Effector CD8-positive, alpha-beta T cell (primary cell): ENCODE measurements at regions not wholly inside any gene's neighbourhood (a gene's known extent, or its start where the extent isn't known, plus 50 kb on each side); places are given as distances from the start of the nearest gene placed in this dataset.
"Not testable (repeated sequence)": the region's sequence is repeated elsewhere in the genome, so short reads cannot be mapped to it uniquely, and the experiment has no call there.

Experiments used
- DNase-seq: peaks from one replicate; lab custom pipeline; 2025; lab: John Stamatoyannopoulos, UW

DNA sequence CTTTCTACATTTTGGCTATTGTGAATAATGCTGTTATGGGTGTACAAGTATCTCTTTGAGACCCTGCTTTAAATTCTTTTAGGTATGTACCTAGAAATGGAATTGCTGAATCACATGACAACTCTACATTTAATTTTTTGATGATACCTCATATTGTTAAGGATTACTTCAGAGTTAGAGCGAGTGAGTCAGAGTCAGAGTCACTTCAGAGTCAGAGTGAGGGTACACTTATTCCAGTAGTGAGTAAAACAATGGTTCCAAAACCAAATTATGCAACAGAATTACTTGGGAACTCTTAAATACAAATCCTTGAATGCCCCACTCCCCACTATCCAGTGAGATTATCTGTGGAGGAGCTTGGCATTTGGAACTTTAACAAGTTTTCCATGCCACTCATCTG is 50.3 kb upstream of the SNRK start:
- DNase-seq, result no peak

DNA sequence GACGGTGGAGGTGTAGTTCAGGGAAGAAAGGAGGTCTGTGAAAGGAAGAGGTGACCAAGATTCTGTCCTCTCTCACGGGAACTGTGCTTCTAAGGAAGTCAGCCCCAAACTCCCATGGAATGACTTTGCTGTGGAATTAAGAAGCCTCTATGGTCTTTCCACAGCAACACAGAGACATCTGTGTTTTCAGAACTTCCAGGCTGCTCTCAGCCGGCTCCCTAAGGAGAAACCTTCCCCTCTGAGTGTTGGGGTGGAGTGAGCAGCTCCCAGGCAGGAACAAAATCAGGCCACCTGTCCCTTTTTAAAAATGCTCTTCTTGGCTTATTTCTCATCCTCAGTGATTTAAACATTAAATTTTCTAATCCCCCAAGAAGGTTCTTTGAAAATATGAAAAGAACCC is 53.3 kb upstream of the SNRK start:
- no peak for DNase-seq

DNA sequence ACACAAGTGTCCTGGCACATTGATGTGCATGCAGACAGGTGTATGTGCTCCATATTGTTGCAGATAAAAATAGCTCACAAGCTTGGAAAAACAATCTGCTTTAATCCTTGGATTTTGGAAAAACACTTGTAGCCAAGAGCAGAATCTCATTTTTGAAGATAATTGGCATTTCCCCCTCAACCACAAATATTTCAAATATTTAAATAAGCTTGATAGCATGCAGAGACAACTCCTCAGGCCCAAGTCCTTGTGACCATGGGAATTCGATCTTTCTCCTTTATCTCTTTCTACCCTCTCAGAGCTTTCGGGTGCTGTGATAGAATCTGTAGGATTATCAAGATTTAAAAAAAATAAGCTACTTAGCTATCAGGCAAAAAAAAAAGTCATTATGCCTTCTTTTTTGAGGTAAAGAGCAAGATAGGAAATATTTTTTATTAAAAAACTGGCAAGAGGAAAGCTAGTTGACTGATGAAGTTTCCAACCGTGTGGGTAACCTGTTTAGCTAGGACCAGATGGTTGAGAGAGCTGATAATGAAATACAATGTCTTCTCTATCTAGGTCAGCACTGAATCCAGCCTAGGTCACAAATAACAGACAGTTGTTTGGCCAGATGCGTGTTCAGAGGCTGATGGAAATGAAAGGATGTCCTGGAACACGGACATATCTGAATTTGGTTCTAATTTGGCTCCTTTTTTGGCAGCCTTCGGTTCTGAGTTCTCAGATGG is 54.9 kb upstream of the SNRK start:
- DNase-seq, result no peak

DNA sequence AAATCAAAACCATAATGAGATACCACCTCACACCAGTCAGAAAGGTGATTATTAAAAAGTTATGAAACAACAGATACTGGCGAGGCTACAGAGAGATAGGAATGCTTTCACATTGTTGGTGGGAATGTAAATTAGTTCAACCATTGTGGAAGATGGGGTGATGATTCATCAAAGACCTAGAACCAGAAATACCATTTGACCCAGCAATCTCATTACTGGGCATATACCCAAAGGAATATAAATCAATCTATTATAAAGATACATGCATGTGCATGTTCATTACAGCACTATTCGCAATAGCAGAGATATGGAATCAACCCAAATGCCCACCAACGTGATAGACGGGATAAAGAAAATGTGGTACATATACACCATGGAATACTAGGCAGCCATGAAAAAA is 56.5 kb upstream of the SNRK start:
- DNase-seq, result not testable (repeated sequence)

DNA sequence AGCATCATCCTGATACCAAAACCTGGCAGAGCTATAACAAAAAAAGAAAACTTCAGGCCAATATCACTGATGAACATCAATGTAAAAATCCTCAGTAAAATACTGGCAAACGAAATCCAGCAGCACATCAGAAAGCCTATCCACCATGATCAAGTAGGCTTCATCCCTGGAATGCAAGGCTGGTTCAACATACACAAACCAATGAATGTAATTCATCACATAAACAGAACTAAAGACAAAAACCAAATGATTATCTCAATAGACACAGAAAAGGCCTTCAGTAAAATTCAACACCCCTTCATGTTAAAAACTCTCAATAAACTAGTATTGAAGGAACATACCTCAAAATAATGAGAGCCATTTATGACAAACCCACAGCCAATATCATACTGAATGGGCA is 58.7 kb upstream of the SNRK start:
- DNase-seq, result not testable (repeated sequence)

DNA sequence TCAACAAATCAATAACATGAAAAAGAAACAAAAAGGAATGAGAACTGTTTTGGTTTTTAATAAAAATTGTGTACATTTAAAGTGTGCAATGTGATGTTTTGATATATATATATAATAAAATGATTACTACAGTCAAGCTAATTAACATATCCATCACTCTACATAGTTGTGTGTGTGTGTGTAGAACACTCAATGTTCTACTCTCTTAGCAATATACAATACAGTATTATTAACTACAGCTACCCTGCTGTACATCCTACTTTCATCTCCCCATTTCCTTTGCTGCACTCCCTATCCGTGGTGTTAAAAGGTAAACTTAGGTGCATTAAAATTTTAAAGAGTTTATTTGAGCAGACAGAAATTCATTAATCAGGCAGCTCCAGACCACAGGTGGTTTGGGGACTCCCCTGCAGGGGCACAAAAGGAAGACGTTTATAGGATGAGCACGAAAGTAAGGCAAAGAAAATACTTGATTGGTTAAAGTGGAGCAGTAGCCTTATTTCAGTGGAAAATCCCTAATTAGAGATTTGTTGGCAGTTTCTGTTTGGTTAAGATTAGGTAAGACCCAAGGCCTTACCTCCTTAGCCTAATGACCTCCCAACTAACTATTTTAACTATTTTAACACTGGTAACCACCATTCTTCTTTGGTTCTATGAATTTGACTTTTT is 61.8 kb upstream of the SNRK start:
- DNase-seq, result no peak

DNA sequence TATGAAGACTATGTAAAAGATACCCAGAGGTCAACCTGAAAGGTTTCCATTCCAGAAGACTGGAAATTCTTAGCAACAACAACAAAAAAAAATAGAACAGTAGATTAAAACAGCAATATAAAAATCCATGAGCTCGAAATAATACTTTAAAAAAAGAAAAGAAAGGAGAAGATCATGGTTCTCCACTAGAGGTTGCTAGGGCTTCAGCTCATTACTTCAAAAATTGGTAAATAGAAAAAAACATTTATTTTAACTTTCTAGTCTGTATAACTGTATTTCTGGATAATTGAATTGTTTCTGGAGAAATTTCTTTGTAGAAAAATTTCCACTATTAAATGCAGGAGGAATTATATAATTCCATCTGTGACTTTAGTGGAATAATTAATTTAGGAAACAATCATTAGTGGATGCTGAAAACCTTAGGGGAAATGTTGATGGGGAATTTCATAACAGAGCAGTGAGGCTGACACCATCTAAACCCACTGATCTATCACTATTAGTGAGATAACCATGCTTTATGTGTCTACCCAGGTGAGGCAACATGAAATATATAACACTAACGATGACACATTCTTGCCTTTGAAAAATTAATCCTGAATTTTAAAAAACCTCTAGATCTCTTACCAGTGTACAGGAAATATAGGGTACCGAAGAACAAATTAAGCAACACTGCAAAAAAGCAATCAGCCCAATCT is 62.5 kb upstream of the SNRK start:
- no peak for DNase-seq

DNA sequence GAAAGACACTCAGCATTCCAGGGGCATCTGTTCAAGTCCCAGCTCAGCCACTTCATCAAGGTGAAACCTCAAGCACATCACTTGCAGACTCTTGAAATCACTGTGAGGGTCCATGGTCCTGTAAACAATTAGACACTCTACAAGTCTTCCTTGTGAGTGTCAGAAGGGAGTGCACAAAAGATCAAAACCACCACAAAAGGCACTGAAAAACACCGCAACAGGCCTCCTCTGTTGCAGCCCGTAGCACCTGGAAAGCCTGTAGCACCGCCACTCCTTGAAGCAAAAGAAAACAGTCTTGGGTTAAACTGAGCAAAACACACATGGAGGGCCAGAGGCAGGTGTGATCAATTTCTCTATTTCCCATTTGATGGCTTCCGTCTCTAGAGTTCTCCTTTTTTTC is 63.8 kb upstream of the SNRK start:
- DNase-seq, result no peak

DNA sequence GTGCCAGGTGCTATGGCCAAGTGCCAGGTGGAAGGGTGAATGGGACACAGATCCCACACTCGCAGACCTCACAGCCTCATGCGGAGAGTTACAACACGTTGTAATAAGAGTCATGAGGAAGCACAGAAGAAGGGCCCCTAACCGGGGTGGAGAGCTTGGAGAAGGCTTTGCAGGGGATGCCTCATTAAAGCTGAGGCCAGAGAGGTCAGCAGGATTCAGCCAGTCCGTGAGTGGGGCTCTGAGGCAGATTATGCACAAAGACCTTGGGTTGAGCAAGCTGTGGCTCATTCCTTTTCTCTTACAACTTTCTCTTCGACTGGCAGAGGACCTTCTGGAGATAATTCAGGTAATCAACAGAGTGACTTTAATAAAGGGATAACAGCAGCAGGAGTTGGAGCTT is 65.3 kb upstream of the SNRK start:
- DNase-seq, result no peak

DNA sequence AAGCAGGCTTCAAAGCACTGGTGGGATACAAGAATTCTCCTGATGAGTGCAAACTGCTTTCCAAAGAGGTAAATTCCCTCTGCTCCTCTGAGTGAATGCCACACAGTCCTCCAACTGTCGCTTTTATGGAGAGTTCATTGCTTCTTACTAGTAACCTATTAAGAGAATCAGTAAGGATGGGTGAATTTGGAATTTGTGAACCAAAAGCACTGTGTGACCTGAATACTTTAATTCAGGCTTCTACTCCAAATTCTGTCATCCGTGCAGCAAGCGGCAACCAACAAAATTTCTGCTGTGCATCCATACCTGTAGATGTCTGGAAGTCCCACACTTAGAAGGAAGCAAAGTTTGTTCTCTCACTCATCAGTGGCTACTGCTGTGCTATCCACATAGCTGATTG is 66.7 kb upstream of the SNRK start:
- DNase-seq, result no peak

DNA sequence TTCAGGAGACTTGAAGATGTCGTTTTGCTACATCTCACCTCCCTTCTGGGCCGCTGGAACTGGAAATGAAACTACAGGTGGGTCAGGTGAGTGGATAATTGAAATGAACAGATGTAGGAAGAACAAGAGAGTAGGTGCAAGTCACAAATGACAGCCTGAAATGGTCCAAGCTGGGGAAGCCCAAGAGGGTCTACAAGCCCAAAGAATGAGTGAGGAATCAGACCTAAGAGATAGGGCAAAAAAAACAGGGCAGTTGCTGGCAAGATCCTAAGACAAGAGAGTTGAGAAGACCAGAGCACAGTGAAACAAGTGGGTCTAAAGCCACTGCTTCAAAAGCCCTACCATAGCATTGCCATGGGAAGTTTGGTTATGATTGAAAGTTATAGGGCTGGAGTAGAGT is 67.4 kb upstream of the SNRK start:
- DNase-seq, result no peak

DNA sequence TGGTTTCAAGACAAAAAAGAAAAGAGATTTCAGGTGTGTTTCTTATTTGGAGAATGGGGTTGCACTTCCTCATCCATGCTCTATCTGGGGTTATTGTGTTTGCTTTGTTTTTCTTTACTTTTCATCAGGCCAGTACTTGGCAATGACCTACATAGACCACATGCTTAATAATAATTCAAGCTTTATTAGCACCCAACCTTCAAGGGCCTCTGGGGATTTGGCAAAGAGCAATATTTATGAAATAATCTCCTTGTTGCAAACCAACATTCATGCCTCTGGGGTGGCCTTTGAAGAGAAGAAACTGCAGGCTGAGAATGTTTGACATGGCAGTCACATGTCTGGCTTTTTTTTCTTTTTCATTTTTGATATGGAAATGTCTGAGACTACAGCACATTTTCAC is 68.2 kb upstream of the SNRK start:
- no peak for DNase-seq

DNA sequence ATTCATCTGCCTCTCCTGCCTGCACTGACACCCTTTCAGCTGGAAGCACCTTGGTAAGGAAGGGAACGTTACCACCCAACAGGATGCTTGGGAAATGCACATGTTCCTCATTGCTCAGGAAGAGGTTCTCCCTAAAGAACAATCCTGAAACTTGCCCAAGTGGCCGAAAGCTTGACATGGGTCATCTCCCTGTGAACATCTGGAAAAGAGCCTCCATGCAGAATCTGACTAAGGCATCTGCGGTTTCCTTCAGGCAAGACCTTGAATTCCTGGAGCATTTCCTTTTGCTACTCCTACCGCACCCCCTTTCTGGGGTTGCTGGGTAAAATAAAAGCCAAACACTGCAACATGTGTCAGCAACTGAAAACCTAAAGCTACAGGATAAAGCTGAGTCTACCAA is 68.7 kb upstream of the SNRK start:
- no peak for DNase-seq

DNA sequence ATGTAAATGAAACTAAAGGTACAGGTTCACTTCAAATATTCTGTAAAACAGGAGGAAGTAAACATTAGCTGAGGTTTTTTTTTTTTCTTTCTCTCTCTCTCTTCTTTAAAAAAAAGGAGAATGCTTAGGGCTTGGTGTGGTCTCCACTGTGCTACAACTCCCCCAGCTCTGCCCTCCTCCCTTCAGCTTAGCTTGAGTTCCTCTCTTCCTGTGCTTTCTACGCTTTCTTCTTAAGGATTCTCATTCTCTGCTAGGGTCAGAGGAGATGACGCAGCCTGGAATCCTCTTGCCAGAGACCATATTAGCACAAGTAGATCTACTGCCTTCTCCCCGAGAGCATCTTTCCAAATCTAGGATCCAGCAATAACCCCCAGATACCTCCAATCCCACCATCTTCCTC is 69.1 kb upstream of the SNRK start:
- DNase-seq, result no peak

DNA sequence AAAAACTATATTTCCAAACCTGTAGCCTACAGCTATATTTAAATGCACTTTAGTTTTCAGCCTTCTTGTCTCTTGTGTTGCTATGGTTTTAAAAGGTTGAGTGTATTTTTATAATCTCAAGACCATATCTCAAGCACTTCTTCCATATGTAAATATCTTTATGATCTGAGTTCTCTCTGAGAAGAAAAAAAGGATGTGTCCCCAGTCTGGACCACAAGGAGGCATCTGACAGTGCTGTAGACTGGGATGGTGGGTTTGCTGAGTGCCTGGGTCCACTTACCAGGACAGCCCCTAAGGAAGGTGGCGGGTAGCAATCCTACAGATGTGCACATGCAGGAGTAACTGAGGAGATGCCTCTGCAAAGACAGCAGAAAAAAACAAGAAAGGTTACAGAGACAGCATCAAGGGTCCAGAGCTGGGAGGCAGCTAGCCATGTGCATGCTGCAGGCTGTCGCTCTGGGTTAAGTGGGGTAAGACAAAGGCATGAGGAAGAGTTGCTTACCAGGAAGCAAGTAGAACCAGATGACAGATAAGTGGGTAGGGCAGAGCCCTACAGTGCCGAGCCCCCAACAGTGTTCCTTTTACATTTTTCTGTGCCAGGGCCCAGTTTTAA is 70.6 kb upstream of the SNRK start:
- DNase-seq, result no peak

DNA sequence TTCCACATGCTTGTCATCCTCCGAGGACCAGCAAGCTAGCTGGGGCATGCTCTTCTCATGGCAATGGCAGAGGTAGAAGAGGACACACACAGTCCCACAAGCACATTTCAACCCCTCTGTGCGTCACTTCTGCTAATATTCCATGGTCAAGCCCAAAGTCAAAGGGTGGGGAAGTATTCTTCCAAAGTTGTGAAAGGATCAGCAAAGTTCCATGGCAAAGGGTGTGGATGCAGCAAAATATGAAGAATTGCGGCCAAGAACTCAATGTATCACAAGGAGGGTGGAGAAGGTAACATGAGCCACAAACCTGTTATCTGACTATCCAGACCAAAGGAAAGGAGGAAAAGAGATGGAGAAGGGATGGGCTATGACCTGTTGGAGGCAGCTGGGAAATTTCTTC is 71.2 kb upstream of the SNRK start:
- no peak for DNase-seq

DNA sequence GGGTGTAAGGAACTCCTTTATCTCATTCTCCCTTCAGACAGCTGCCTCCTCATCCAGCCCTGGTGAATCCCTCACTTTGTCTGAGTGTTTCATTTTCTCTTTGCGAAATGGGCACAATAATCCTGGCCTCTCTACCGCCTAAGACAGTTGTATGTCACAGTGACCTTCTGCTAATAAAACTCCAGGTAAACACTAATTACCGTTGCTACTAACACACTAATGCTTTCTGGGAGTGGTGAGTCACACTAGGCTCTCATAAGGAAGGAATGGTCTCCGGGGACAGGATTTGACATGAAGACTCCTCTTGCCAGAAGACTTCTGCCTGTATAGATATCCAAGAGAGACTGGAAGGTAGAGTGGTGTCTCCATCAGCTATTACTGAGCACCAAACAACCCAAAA is 71.7 kb upstream of the SNRK start:
- no peak for DNase-seq

DNA sequence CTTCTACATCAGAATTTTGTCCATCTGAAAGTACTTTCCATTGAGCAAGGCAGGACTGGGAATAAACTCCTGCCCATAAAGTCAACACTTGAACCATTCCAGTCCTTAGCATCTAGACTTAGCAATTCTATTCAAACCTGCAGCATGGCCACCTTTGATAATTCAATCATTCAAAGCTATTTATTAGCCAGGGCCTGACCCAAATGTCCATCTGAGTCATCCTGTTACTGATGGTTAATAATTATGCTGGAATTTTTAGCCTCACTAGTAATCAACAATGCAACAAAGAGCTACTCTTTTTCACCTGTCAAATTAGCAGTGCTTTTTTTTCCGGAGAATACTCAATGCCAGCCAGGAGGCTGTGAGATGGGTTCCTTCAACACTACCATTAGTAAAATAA is 72.7 kb upstream of the SNRK start:
- no peak for DNase-seq

DNA sequence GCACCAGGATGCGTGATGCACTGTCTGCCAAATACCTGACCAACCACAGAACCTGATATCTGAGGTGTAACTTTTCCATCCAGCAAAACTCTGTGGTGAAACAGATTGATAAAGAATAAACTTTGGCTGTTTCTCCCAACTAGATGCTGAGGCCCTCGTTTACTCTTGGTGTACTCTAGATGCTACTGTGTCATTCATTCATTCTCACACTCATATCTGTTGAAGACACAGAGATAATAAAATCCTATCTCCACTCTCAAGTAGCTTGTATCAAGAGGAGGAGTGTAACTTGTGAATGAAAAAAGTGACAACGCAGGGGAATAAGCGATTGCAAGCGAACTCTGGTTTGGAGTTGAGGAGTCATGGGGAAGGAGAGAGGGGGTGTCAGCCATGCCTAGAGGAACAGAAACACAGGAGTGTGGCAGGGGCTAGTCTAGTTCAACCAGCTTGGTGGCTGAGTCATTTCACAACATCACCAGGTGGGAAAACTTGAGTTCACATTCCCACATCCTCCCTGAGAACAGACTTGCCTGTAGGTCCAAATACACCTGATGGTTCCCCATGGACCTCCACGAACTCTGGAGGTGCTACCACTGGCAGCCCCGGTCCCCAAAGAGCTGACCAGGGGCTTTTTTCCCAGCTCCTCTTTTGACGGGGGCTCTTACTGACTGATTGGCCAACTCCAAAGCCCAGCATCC is 73.3 kb upstream of the SNRK start:
- no peak for DNase-seq

DNA sequence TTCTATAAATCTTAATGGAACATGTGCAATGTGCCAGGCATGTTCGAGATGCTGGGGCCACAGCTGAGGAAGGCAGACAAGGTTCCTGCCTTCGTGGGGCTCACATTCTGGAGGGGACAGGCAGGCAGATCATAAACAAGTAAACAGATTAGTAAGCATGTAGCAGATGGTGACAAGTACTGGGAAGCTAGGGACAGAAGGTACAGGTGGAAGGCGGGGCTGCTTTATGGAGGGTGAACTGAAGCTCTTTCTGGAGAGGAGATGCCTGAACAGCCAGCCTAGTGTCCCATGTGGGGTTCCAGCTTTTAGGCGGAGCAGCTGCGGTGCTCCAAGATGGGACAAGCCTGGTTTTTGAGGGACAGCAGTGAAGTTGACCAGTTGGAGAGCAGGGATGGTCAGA is 74.7 kb upstream of the SNRK start:
- no peak for DNase-seq

DNA sequence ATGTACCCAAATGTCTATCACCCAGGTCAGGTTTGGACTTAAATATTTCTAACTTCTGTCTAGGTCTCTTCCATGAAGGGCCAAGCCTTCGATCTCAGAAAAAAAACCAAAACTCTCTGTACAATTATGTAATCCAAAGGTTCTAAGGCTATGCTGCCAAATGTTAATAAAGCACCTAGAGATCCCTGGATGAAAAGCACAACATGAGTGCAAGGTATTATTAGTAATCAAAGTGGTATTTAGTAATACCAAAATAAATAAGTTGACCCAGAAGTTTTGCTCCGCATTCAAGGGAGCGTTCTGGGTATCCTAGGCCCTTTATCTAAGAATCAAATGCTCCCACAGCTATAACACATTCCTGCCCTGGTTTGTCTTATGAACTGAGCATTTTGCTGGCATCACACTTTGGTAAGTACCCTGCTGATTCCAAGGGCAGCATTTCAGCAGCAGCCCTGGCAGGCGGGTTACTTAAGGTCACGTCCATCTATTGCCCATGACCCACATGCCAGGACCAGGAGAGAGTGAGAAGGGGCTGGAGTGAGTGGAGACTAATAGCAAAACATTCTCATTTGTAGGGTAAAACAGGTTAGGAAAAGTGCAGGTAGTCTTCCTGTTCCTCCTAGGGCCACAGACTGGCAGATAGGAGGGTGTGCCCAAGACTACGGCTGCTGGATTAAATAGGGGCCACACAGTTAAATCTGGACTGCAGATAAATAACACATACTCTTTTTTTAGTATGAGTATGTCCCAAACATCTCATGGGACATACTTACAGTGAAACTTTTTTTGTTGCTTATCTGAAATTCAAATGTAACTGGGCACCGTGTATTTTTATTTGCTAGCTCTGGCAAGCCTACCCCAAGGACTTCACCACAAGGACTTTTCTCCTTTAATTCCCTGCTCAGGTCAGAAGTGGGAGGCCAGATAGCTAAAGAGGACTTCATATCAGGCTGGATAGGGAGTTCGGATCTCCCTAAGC is 76.0 kb upstream of the SNRK start:
- no peak for DNase-seq
